HG03108 (cell line): ENCODE measurements at regions not wholly inside any gene's neighbourhood (a gene's known extent, or its start where the extent isn't known, plus 50 kb on each side); places are given as distances from the start of the nearest gene placed in this dataset.

Source experiments
- ATAC-seq: cut with Tn5 transposase; IDR thresholded peaks from one replicate; pipeline ENCODE4 v1.9.1; 2021; ENCODE audit warnings: moderate library complexity; ENCODE audit not compliant: unreplicated experiment

GRCh38 chr5:42898760-42899159 lies 87.1 kb upstream of the SELENOP start:
- ATAC-seq = no peak

GRCh38 chr5:42896523-42896922 lies 84.8 kb upstream of the SELENOP start:
- no peak for ATAC-seq

- ATAC-seq = no peak
Measured at GRCh38 chr5:42894057-42894456, 82.4 kb upstream of the SELENOP start.

DNA sequence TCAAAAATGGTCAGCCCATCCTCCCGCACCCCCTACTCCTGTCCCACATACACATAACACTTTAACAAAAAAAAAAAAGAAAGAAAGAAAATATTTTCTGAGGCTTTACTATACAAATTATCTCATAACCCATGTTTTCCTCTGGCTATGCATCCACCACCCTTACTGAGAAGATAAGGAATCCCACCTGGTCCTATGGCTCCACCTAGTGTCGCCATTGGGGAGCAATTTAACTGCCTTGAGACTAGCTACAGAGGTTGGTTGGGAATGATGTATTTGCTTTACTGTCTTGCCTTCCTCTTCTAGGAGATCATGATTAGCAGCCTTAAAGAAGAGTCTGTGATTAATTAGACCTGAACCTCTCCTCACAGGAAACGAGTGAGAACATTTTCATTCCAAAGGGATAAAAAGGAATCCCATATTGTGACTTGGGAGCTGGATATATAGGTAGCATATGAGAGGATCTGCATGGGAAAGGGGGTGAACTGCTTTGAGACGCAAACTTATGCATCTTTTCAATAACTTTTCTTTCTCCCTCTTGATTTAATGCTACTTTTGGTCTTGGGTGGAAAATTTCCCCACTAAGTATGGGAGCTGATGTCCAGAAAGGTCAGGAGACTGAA lies 77.7 kb upstream of the SELENOP start:
- peak; percentile 87 for ATAC-seq

- no peak for ATAC-seq
Measured at GRCh38 chr5:42888771-42889170, 77.1 kb upstream of the SELENOP start.

DNA sequence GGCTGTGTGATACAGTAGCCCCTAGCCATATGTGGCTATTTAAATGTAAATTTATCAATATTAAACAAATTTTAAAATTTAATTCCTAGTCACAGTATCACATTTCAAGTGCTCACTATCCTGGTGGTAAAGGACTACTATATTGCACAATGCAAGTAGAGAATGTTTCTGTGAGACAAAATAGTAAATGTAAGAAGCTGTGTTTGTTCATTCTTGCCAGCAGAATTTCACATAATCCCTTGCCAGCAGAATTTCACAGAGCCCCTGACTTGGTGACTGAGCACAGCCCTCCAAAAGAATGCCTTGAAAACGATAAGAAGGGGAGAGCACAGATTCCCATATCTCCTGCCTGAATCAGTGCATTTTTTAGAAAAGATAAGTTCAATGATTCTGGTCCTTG lies 75.9 kb upstream of the SELENOP start:
- no peak for ATAC-seq

- ATAC-seq = no peak
Measured at GRCh38 chr5:42887097-42887496, 75.4 kb upstream of the SELENOP start.

DNA sequence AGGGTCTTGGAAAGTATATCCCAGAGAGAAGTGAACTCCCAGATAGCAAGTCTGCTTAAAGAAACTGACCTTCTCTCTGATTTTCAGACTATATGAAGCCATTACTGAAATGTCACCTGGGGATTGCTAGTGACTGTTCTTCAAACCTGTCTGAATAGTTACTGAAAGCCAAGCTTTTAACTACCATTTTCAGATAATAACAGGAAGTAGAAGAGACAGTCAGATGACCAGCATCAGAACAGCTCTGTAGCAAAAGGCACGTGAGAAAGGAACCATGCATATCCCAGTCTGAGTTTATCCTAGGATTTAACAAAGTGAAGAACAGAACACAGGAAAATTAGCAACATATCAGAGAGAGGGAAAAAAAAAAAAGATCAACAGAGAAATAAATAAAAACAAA lies 74.9 kb upstream of the SELENOP start:
- no peak for ATAC-seq

DNA sequence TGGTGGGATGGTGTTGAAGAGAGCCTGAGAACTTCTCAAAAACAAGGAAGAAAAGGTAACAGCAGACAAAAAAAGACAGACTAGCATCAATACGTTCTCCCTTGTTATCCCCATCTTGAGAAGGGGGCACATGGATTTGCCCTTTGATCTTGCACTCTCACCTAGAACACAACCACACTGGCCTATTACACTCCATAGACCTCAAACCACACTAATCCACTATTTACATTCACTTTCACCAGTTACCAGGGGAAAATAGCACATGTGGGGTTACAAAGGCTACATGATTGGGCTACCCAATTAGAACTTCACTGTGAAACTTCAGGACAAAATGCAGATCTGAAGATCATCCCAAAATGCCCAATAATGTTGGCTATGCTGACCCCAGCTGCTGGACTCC lies 72.6 kb upstream of the SELENOP start:
- ATAC-seq = no peak

GRCh38 chr5:42881416-42882117 lies 69.9 kb upstream of the SELENOP start:
- ATAC-seq = no peak

DNA sequence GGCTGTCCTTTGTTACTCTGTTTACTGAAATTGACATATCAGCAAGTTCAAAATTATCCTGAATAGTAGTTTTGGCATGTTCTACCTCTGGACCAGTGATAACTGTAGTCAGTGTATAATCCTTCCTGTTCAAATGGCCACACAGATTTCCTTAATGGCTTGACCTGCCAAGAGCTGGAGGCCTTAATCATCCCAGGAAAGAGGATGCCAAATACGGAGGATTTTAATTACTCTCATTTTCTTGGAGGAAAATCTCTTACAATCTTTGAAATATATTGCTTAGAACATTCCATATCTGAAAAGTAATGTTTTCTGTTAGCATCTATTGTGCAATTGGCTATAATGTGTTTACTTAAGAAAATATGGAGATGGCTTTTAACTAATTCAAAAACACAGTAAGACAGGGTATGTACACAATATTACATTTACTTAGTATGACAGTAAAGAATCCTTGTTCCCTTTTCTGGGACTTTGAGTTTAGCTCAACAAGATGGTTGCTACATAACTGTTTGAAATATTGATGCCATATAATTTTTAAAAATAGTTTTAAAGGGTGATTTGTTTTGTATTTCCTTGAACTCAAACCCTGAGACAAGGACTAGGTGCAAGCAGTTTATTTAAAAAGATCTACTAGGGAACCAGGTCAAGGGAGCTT lies 68.9 kb upstream of the SELENOP start:
- ATAC-seq = no peak

- no peak for ATAC-seq
Measured at GRCh38 chr5:42879291-42879690, 67.6 kb upstream of the SELENOP start.

DNA sequence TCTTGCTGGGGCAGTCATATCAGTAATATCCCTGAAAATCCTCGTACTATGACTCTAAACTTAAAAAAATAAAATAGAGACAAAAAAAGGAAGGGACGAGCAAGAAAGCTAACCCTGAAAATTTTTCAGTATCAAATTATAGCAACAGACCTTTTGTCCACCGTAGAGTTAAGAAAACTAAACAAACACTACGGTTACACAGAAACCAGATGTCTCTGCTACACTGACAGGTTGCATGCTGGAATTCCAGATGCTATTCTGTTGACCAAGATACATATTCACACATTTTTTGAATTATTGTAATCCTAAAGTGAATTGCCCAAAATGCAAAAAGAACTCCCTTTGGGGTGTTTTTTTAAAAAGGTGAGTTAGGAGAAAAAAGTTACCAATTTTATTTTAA lies 66.9 kb upstream of the SELENOP start:
- no peak for ATAC-seq

- no peak for ATAC-seq
Measured at GRCh38 chr5:42878041-42878440, 66.3 kb upstream of the SELENOP start.

DNA sequence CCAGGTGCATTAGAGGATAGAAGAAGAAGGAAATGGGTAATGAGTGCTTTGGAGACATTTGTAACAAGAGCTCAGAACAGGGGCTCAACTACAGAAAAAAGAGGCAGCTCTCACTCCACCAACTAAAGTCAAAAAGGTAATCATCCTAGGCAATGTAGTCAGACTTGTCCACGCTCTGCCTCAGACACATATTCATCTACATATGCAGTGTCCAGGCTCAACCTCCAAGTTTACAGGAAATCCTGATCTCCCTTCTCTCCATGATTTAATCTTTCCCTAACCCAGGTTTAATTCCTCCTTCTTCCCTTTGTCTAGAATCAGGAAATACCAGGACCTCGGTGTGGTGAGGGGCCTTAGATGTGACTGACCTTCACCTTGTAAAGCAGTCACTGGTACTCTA lies 65.7 kb upstream of the SELENOP start:
- no peak for ATAC-seq

DNA sequence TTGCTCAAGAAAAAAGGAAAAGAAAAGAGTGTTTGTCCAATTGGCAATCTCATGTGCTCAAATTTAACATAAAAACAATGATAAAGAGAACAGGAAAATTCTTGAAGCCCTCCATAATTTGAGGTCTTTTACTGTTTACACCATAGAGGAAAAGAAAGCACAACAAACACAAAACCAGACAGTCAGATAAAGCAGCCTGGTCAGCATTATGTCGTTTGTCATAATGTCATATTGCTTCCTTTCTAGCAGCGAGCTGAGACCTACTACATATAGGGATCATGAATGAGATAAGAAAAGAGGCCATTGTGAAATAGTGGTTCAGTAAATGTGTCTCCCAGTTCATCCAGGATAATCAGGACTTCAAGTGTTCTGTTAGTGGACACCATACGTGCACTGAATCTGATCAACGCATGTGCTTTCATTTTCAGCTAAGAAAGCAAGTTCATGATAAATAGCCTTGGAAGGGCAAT lies 64.7 kb upstream of the SELENOP start:
- ATAC-seq = no peak

DNA sequence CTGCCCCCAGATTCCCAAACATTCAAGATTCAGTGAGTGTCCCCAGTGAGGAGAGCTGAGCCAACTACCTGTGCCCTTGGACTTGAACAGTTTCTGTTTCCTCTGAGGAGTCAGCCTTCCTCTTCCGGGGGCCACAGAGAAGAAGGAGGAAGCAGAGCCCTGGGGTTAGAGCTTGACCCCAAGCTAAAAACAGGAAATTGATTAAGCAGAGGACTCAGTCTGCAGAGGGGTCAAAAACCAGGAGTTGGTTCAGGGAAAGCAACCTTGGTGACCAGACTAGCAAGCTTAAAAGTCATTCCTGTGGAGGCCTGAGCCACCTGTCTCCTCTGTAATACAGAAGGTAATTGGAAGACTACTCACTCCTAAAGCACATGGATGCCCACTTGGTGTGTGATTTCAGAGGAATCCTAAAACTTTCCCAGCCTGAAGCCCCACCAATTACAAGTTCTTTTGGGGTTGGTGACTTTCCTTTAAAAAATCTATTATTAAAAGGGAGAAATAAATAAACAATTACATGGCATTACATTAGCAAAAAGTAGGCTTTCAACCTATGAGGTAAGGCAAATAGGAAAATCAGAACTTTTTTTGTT lies 64.2 kb upstream of the SELENOP start:
- ATAC-seq = no peak

DNA sequence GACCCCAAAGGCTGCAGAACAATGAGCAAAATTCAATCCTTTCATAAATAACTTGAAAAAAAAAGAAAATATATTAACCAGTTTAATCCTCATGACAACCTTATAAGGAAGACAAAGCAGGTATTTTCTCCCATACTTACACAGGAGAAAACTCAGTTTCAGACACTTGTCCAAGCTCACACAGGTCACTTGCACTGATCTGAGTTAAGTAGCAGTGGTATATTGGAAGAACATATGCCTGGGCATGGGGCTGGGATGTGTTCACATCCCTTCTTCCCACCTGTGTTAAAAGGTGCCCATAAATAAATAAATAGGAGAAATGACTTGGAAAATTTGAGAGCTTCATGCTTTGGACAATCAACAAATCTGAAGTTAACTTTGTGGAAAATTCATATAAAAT lies 63.5 kb upstream of the SELENOP start:
- no peak for ATAC-seq

DNA sequence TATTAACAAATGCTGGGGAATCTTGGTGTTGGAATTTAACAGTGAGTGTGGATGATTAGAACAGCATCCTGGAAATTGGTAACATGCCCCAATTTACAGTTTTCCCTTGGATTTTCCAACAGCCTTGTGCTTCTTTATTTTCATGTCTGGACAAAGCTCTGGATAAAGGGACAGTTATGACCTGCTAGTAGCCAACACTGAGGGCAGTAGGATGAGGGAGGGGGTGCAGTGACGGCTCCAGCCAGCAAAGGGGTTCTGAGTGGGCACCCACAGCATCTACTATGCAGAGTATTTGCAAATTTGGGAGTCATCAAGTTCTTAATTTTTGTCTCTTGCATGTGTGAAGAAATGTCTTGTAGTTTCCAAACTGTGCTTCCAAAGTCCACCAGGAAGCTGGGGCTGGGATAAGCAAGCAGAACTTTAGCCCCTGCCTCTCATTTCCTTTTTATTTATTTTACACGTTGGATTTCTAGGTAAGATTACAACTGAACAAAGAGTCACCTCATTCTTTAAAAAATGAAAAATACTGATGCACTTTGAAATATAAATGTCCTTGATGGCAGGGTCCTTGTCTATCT lies 63.0 kb upstream of the SELENOP start:
- ATAC-seq = no peak

DNA sequence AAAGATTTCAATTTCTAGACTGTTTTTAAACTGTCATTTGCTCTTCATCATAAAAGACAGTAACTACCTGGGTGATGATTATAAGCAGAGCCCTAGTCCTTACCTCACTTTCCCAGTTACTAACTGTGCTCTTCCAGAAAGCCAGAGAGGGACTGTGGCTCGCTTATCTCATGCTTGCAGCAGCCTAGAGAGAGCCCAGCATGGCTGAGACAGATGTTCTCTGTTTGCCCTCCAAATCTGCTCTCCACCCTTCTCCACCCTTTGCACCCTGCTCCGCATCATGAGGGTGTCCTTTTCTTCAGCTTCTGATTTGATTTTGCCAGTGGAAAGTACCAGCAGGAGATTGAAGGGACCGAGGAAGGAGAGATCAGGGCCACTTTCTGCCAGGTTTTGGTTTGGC lies 61.2 kb upstream of the SELENOP start:
- no peak for ATAC-seq

GRCh38 chr5:42870882-42871418 lies 59.3 kb upstream of the SELENOP start:
- no peak for ATAC-seq
